Activated CD4-positive, alpha-beta T cell treated with anti-CD3 and anti-CD28 coated beads, Interleukin-2, amount 10 ng/mL, durations not matched to agents 7 days and 5 days (primary cell): ENCODE measurements at regions not wholly inside any gene's neighbourhood (a gene's known extent, or its start where the extent isn't known, plus 50 kb on each side); places are given as distances from the start of the nearest gene placed in this dataset.

Experiments
- CTCF ChIA-PET: fragments of 350-600 bp; sonication (Branson Sonifier 250); formaldehyde crosslinking; loops from one replicate; lab custom pipeline; 2021; ENCODE audit warnings: antibody characterized with exemption; lab: Charles Lee
- POLR2A ChIA-PET: fragments of 350-600 bp; sonication (Branson Sonifier 250); formaldehyde crosslinking; loops from one replicate; lab custom pipeline; 2021; ENCODE audit warnings: antibody characterized with exemption; lab: Charles Lee
- DNase-seq: peaks from one replicate; pipeline ENCODE4 v3.0.0-alpha.2; 2020
- H3K27ac Mint-ChIP-seq: one replicate; pipeline ENCODE4 v1.8.0; 2021; ENCODE audit warnings: mild to moderate bottlenecking, moderate library complexity, mixed read lengths
- H3K27me3 Mint-ChIP-seq: one replicate; pipeline ENCODE4 v1.8.0; 2021; ENCODE audit warnings: mixed read lengths
- H3K36me3 Mint-ChIP-seq: one replicate; pipeline ENCODE4 v1.8.0; 2021; ENCODE audit warnings: low read depth, mixed read lengths
- H3K4me1 Mint-ChIP-seq: one replicate; pipeline ENCODE4 v1.8.0; 2021; ENCODE audit warnings: mixed read lengths
- H3K4me3 Mint-ChIP-seq: one replicate; pipeline ENCODE4 v1.8.0; 2021; ENCODE audit warnings: mild to moderate bottlenecking, moderate library complexity, mixed read lengths
- H3K9me3 Mint-ChIP-seq: one replicate; pipeline ENCODE4 v1.8.0; 2021; ENCODE audit warnings: mixed read lengths

DNA sequence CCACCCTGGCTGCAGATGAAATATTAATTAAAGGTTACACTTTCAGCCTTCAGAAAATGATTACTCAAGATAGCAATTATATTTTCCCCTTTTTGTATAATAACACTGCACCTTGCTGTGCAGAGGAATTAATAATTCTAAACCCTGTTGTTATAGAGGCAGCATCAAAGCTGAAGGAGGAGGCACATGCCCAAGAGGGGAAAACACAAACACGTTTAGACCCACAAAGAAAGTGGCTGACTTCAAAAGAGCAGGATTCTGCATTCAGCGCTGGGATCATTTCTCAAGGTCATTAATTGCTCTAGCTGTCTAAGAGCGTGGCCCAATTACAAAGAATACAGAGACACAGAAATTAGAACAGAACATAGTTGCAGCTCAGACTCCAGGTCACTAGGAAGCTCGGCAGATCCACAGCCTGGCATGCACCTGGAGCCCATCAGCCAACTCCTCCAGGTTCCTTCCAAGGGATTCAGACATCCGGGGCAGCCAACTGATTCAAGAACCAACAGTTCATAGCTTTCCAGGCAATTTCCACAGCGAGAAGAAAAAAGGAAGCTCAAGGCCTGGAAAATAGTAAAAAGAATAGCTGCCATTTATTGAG lies 102.3 kb upstream of the ID2 start:
- Mint-ChIP-seq H3K4me3 (no peak overlapping the region), H3K9me3 (no peaks in the 10 kb centered on the region), H3K36me3 (no peaks in the 10 kb centered on the region), H3K27me3 (peaks cover 7% of the 10 kb centered on the region), H3K27ac (no peak overlapping the region), H3K4me1 (peaks cover 42% of the 10 kb centered on the region)
- ChIA-PET POLR2A (no interaction called here), CTCF (interaction anchor here (1.5 kb wide), 1 partner anchor 30 kb away, joined by 3 read pairs; no protein-coding TSS in a partner anchor)
- DNase-seq, result no peak

DNA sequence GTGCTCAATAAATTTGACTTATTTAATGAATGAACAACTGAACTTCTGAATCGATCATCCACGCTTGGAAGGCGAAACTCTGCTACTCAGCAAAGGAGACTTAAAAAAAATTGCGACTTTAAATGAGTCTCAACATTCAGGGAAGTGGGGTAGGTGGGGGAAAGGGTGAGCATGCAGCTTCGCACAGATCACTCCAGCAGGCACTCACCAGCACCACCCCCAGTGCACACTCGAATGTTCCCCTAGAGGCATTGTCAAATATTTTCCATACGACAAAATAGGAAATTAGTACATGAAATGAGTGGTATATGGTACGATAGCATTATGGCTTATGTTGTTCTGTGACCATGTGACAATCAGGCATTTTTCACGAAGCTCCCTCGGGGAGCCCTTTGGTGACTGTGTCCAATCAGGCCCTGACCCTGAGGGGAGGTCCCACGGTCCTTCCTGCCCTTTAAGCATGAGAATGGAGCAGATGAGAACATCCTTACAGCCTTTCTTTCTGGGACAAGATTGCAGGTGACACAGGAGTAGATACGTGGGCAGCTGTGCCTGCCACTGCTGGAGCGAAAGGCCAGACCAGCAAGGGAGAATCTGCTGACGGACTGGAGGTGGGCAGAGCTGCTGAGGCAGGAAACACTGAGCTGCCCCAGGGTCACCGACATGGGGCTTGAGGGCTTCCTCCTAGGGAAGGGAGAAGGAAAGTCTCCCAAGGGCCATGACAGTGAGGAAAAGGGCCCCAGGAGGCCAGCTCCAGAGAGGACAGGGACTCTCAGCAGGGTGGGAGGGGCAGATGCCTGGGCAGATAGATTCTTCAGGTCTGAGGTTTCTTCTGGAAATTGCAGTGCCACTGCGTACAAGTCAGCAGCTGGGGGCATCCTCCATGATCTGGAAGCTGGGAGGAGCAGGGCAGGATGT lies 101.3 kb upstream of the ID2 start:
- no peaks in the 10 kb centered on the region for H3K9me3 Mint-ChIP-seq
- H3K4me1 Mint-ChIP-seq, result peaks cover 40% of the 10 kb centered on the region
- peak overlapping the region; percentile 70 for H3K27ac Mint-ChIP-seq
- H3K4me3 Mint-ChIP-seq, result no peak overlapping the region
- POLR2A ChIA-PET, result no interaction called here
- H3K27me3 Mint-ChIP-seq, result peaks cover 7% of the 10 kb centered on the region
- no peak for DNase-seq
- CTCF ChIA-PET, result interaction anchor here (0.8 to 1.5 kb wide), 2 partner anchors 10 to 31 kb away, joined by 3 read pairs; no protein-coding TSS in a partner anchor
- H3K36me3 Mint-ChIP-seq, result no peaks in the 10 kb centered on the region

DNA sequence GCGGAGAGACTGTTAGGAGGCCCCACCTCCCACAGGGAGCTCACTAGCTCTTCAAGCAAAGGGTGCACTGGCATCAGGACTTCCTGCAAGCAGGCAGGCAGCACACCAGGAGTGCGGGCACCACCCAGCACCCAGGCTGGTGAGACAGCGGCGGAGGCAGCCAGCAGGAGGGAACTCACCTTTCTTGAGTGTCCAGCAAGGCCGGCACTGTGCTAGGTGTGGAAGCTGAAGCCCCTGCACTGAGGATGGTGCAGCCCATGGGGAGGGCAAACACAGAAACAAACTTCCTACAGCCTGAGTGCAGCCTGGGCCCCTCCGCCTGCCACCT lies 100.7 kb upstream of the ID2 start:
- POLR2A ChIA-PET, result no interaction called here

DNA sequence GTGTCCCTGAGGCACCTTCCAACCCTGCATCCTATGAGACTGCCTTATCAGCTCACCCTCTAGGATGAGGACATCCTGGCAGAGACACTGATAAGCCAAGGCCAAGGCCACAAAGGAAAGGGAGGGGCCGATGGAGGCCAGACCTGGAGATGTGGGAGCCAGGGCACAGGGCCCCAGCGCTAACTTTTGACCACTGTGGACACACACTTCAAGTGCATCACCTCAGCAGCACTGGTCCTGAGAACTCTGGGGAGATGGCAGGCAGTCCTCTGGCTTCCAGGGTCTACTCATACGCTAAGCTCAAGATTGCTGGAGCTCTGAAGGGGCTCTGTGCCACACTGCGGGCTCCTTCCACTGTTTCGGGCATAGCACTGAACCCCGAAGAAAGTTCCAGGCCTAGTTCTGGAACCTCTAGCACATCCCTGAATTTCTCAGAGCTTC lies 100.2 kb upstream of the ID2 start:
- DNase-seq, result no peak
- no peaks in the 10 kb centered on the region for H3K9me3 Mint-ChIP-seq
- CTCF ChIA-PET, result interaction anchor here (0.6 kb wide), 1 partner anchor 1057 kb away, joined by 3 read pairs; no protein-coding TSS in a partner anchor
- peaks cover 6% of the 10 kb centered on the region for H3K27me3 Mint-ChIP-seq
- H3K4me3 Mint-ChIP-seq, result no peak overlapping the region
- no peaks in the 10 kb centered on the region for H3K36me3 Mint-ChIP-seq
- peaks cover 37% of the 10 kb centered on the region for H3K4me1 Mint-ChIP-seq
- no peak overlapping the region for H3K27ac Mint-ChIP-seq
- POLR2A ChIA-PET, result no interaction called here

More for the DNA sequence above, 100.7 kb upstream of the ID2 start:
- no peak for DNase-seq
- H3K4me3 Mint-ChIP-seq, result no peak overlapping the region
- CTCF ChIA-PET, result interaction anchor here (0.6 to 0.8 kb wide), 2 partner anchors 10 to 1057 kb away, joined by 3 read pairs; no protein-coding TSS in a partner anchor
- peaks cover 7% of the 10 kb centered on the region for H3K27me3 Mint-ChIP-seq
- no peaks in the 10 kb centered on the region for H3K36me3 Mint-ChIP-seq
- peaks cover 40% of the 10 kb centered on the region for H3K4me1 Mint-ChIP-seq
- peak overlapping the region; percentile 70 for H3K27ac Mint-ChIP-seq
- H3K9me3 Mint-ChIP-seq, result no peaks in the 10 kb centered on the region

GRCh38 chr2:8582191-8582590 lies 99.7 kb upstream of the ID2 start:
- Mint-ChIP-seq H3K27ac (peak overlapping the region; percentile 46), H3K9me3 (no peaks in the 10 kb centered on the region), H3K4me1 (peaks cover 32% of the 10 kb centered on the region), H3K27me3 (peaks cover 2% of the 10 kb centered on the region), H3K4me3 (no peak overlapping the region), H3K36me3 (no peaks in the 10 kb centered on the region)
- ChIA-PET CTCF (interaction anchor here (1.2 kb wide), 1 partner anchor 8 kb away, joined by 3 read pairs; no protein-coding TSS in a partner anchor), POLR2A (no interaction called here)
- no peak for DNase-seq

- Mint-ChIP-seq H3K27ac (peak overlapping the region; percentile 46), H3K9me3 (no peaks in the 10 kb centered on the region), H3K27me3 (peaks cover 2% of the 10 kb centered on the region), H3K4me1 (peaks cover 36% of the 10 kb centered on the region), H3K36me3 (no peaks in the 10 kb centered on the region), H3K4me3 (no peak overlapping the region)
- POLR2A ChIA-PET, result no interaction called here
- CTCF ChIA-PET, result interaction anchor here (1.2 kb wide), 1 partner anchor 8 kb away, joined by 3 read pairs; no protein-coding TSS in a partner anchor
- DNase-seq, result no peak
These were observed 99.0 kb upstream of the ID2 start for GRCh38 chr2:8582651-8583399.

- Mint-ChIP-seq H3K27me3 (peaks cover 2% of the 10 kb centered on the region), H3K4me1 (peaks cover 44% of the 10 kb centered on the region), H3K9me3 (no peaks in the 10 kb centered on the region), H3K4me3 (no peak overlapping the region), H3K36me3 (no peaks in the 10 kb centered on the region), H3K27ac (no peak overlapping the region)
- ChIA-PET CTCF (no interaction called here), POLR2A (no interaction called here)
- DNase-seq, result peak; percentile 43
These were observed 98.3 kb upstream of the ID2 start for GRCh38 chr2:8583400-8584173.

- Mint-ChIP-seq H3K36me3 (no peaks in the 10 kb centered on the region), H3K27ac (no peak overlapping the region), H3K4me3 (no peak overlapping the region), H3K4me1 (peaks cover 47% of the 10 kb centered on the region), H3K9me3 (no peaks in the 10 kb centered on the region), H3K27me3 (no peaks in the 10 kb centered on the region)
- CTCF ChIA-PET, result interaction anchor here (0.7 to 1.5 kb wide), 2 partner anchors 10 to 19 kb away, joined by 3 read pairs; no protein-coding TSS in a partner anchor
- DNase-seq, result no peak
- POLR2A ChIA-PET, result no interaction called here
These were observed 97.4 kb upstream of the ID2 start for GRCh38 chr2:8584174-8585066.

- CTCF ChIA-PET, result interaction anchor here (1.0 to 1.2 kb wide), 3 partner anchors 11 to 19 kb away, joined by 3 read pairs; no protein-coding TSS in a partner anchor
- Mint-ChIP-seq H3K9me3 (no peaks in the 10 kb centered on the region), H3K4me3 (no peak overlapping the region), H3K27me3 (peaks cover 3% of the 10 kb centered on the region), H3K27ac (no peak overlapping the region), H3K36me3 (no peaks in the 10 kb centered on the region), H3K4me1 (peaks cover 38% of the 10 kb centered on the region)
- POLR2A ChIA-PET, result no interaction called here
- no peak for DNase-seq
These were observed 95.3 kb upstream of the ID2 start for GRCh38 chr2:8586457-8587051.

DNA sequence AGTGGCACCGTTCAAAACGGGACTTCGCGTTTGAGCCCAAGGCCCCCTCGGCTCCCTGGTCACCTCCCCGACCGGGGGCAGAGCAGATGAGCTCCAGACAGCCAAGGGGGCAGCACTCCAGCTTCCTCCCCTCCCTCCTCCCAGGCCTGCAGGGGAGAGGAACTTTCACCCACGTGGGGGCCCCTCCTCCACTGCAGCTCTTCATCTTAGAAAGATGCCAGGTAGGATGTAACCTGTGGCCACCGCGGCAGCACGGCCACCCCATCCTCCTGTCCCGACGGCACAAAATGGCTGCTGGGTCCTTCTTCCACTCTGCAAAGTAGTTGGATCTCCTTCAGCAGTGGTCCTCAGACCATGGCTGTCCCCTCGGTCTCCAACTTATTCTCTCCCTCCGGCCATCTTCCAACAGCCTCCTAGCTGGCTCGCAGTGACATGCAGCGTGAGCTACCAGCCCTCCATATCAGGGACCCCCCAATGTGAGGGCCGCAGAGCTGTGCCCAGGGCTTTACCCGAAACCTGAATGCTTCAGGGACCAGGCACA lies 94.5 kb upstream of the ID2 start:
- ChIA-PET POLR2A (interaction anchor here (0.7 kb wide), 1 partner anchor 13 kb away, joined by 3 read pairs; no protein-coding TSS in a partner anchor), CTCF (interaction anchor here (0.8 to 2.0 kb wide), 5 partner anchors 11 to 75 kb away, joined by 3 to 6 read pairs (median 3); no protein-coding TSS in a partner anchor)
- Mint-ChIP-seq H3K4me1 (peaks cover 38% of the 10 kb centered on the region), H3K4me3 (no peak overlapping the region), H3K27me3 (peaks cover 3% of the 10 kb centered on the region), H3K9me3 (no peaks in the 10 kb centered on the region), H3K36me3 (no peaks in the 10 kb centered on the region), H3K27ac (no peak overlapping the region)
- no peak for DNase-seq
